ENCODE measurements at regions not wholly inside any gene's neighbourhood (a gene's known extent, or its start where the extent isn't known, plus 50 kb on each side); places are given as distances from the start of the nearest gene placed in this dataset.

GRCh38 chr10:59537501-59537900 is 172.1 kb downstream of the SLC16A9 start:
- intact Hi-C loops (cut with micrococcal nuclease), result no loop called here
- Mint-ChIP-seq H3K4me1 (ENCODE audit: low read depth) (no peaks in the 10 kb centered on the region), H3K4me3 (no peak overlapping the region), H3K27ac (no peak overlapping the region), H3K36me3 (ENCODE audit: low read depth) (no peaks in the 10 kb centered on the region), H3K9me3 (peaks cover 3% of the 10 kb centered on the region), H3K27me3 (ENCODE audit: low read depth) (no peaks in the 10 kb centered on the region)
- CTCF ChIA-PET, result no interaction called here
- no peak for DNase-seq

- peaks cover 3% of the 10 kb centered on the region for H3K9me3 Mint-ChIP-seq
- intact Hi-C loops (cut with micrococcal nuclease), result no loop called here
- no peak overlapping the region for H3K4me3 Mint-ChIP-seq
- no peak overlapping the region for H3K27ac Mint-ChIP-seq
- H3K4me1 Mint-ChIP-seq (ENCODE audit: low read depth), result no peaks in the 10 kb centered on the region
- DNase-seq, result no peak
- H3K36me3 Mint-ChIP-seq (ENCODE audit: low read depth), result no peaks in the 10 kb centered on the region
- H3K27me3 Mint-ChIP-seq (ENCODE audit: low read depth), result no peaks in the 10 kb centered on the region
- CTCF ChIA-PET, result no interaction called here
Observed at GRCh38 chr10:59536167-59537014, 173.3 kb downstream of the SLC16A9 start.

GRCh38 chr10:59524348-59524747 is 162.0 kb upstream of the FAM13C start:
- Mint-ChIP-seq H3K4me1 (ENCODE audit: low read depth) (no peaks in the 10 kb centered on the region), H3K27ac (no peak overlapping the region), H3K27me3 (ENCODE audit: low read depth) (peaks cover 2% of the 10 kb centered on the region), H3K4me3 (no peak overlapping the region), H3K9me3 (no peaks in the 10 kb centered on the region), H3K36me3 (ENCODE audit: low read depth) (no peaks in the 10 kb centered on the region)
- CTCF ChIA-PET, result no interaction called here
- intact Hi-C loops (cut with micrococcal nuclease), result no loop called here
- DNase-seq, result no peak

- no peaks in the 10 kb centered on the region for H3K4me1 Mint-ChIP-seq (ENCODE audit: low read depth)
- peaks cover 2% of the 10 kb centered on the region for H3K27me3 Mint-ChIP-seq (ENCODE audit: low read depth)
- no peaks in the 10 kb centered on the region for H3K36me3 Mint-ChIP-seq (ENCODE audit: low read depth)
- no peak overlapping the region for H3K27ac Mint-ChIP-seq
- no peaks in the 10 kb centered on the region for H3K9me3 Mint-ChIP-seq
- DNase-seq, result no peak
- intact Hi-C loops (cut with micrococcal nuclease), result no loop called here
- CTCF ChIA-PET, result no interaction called here
- H3K4me3 Mint-ChIP-seq, result no peak overlapping the region
Observed at GRCh38 chr10:59523851-59524250, 161.5 kb upstream of the FAM13C start.

GRCh38 chr10:59517996-59518395 is 155.6 kb upstream of the FAM13C start:
- CTCF ChIA-PET, result no interaction called here
- Mint-ChIP-seq H3K9me3 (no peaks in the 10 kb centered on the region), H3K36me3 (ENCODE audit: low read depth) (no peaks in the 10 kb centered on the region), H3K27ac (no peak overlapping the region), H3K4me3 (no peak overlapping the region), H3K27me3 (ENCODE audit: low read depth) (peaks cover 4% of the 10 kb centered on the region), H3K4me1 (ENCODE audit: low read depth) (no peaks in the 10 kb centered on the region)
- intact Hi-C loops (cut with micrococcal nuclease), result no loop called here
- no peak for DNase-seq

GRCh38 chr10:59517341-59517899 is 155.1 kb upstream of the FAM13C start:
- Mint-ChIP-seq H3K4me3 (no peak overlapping the region), H3K4me1 (ENCODE audit: low read depth) (no peaks in the 10 kb centered on the region), H3K36me3 (ENCODE audit: low read depth) (no peaks in the 10 kb centered on the region), H3K27ac (no peak overlapping the region), H3K27me3 (ENCODE audit: low read depth) (peaks cover 4% of the 10 kb centered on the region), H3K9me3 (no peaks in the 10 kb centered on the region)
- intact Hi-C loops (cut with micrococcal nuclease), result no loop called here
- CTCF ChIA-PET, result no interaction called here
- no peak for DNase-seq

- no peak overlapping the region for H3K27ac Mint-ChIP-seq
- no peaks in the 10 kb centered on the region for H3K36me3 Mint-ChIP-seq (ENCODE audit: low read depth)
- no peak overlapping the region for H3K4me3 Mint-ChIP-seq
- H3K4me1 Mint-ChIP-seq (ENCODE audit: low read depth), result no peaks in the 10 kb centered on the region
- no peaks in the 10 kb centered on the region for H3K9me3 Mint-ChIP-seq
- H3K27me3 Mint-ChIP-seq (ENCODE audit: low read depth), result peaks cover 2% of the 10 kb centered on the region
- CTCF ChIA-PET, result no interaction called here
- intact Hi-C loops (cut with micrococcal nuclease), result no loop called here
- DNase-seq, result no peak
Observed at GRCh38 chr10:59513558-59513957, 151.2 kb upstream of the FAM13C start.

GRCh38 chr10:59512951-59513350 is 150.6 kb upstream of the FAM13C start:
- CTCF ChIA-PET, result no interaction called here
- Mint-ChIP-seq H3K4me1 (ENCODE audit: low read depth) (no peaks in the 10 kb centered on the region), H3K27me3 (ENCODE audit: low read depth) (peaks cover 2% of the 10 kb centered on the region), H3K27ac (no peak overlapping the region), H3K36me3 (ENCODE audit: low read depth) (no peaks in the 10 kb centered on the region), H3K4me3 (no peak overlapping the region), H3K9me3 (no peaks in the 10 kb centered on the region)
- intact Hi-C loops (cut with micrococcal nuclease), result no loop called here
- DNase-seq, result no peak

GRCh38 chr10:59508956-59509355 is 146.6 kb upstream of the FAM13C start:
- no peaks in the 10 kb centered on the region for H3K4me1 Mint-ChIP-seq (ENCODE audit: low read depth)
- no peak overlapping the region for H3K4me3 Mint-ChIP-seq
- H3K36me3 Mint-ChIP-seq (ENCODE audit: low read depth), result no peaks in the 10 kb centered on the region
- H3K9me3 Mint-ChIP-seq, result no peaks in the 10 kb centered on the region
- CTCF ChIA-PET, result interaction anchor here (0.7 kb wide), 1 partner anchor 380 kb away, joined by 3 read pairs; no protein-coding TSS in a partner anchor
- no peak for DNase-seq
- no peak overlapping the region for H3K27ac Mint-ChIP-seq
- intact Hi-C loops (cut with micrococcal nuclease), result no loop called here
- no peaks in the 10 kb centered on the region for H3K27me3 Mint-ChIP-seq (ENCODE audit: low read depth)

GRCh38 chr10:59508296-59508695 is 145.9 kb upstream of the FAM13C start:
- no peak for DNase-seq
- CTCF ChIA-PET, result no interaction called here
- no peaks in the 10 kb centered on the region for H3K9me3 Mint-ChIP-seq

GRCh38 chr10:59505926-59506325 is 143.6 kb upstream of the FAM13C start:
- H3K9me3 Mint-ChIP-seq, result no peaks in the 10 kb centered on the region
- H3K36me3 Mint-ChIP-seq (ENCODE audit: low read depth), result no peaks in the 10 kb centered on the region
- no peak for DNase-seq
- no peak overlapping the region for H3K27ac Mint-ChIP-seq
- intact Hi-C loops (cut with micrococcal nuclease), result no loop called here
- H3K4me3 Mint-ChIP-seq, result no peak overlapping the region
- H3K27me3 Mint-ChIP-seq (ENCODE audit: low read depth), result no peaks in the 10 kb centered on the region
- CTCF ChIA-PET, result no interaction called here
- no peaks in the 10 kb centered on the region for H3K4me1 Mint-ChIP-seq (ENCODE audit: low read depth)

More at GRCh38 chr10:59508296-59508695, 145.9 kb upstream of the FAM13C start:
- Mint-ChIP-seq H3K27ac (no peak overlapping the region), H3K4me3 (no peak overlapping the region), H3K36me3 (ENCODE audit: low read depth) (no peaks in the 10 kb centered on the region), H3K27me3 (ENCODE audit: low read depth) (no peaks in the 10 kb centered on the region), H3K4me1 (ENCODE audit: low read depth) (no peaks in the 10 kb centered on the region)
- intact Hi-C loops (cut with micrococcal nuclease), result no loop called here

GRCh38 chr10:59499460-59499859 is 137.1 kb upstream of the FAM13C start:
- no peak for DNase-seq
- CTCF ChIA-PET, result interaction anchor here (0.7 kb wide), 1 partner anchor 666 kb away, joined by 3 read pairs; no protein-coding TSS in a partner anchor
- Mint-ChIP-seq H3K36me3 (ENCODE audit: low read depth) (peaks cover 3% of the 10 kb centered on the region), H3K27ac (no peak overlapping the region), H3K9me3 (peaks cover 21% of the 10 kb centered on the region), H3K27me3 (ENCODE audit: low read depth) (no peaks in the 10 kb centered on the region), H3K4me1 (ENCODE audit: low read depth) (no peaks in the 10 kb centered on the region), H3K4me3 (no peak overlapping the region)
- intact Hi-C loops (cut with micrococcal nuclease), result no loop called here

- no peaks in the 10 kb centered on the region for H3K4me1 Mint-ChIP-seq (ENCODE audit: low read depth)
- intact Hi-C loops (cut with micrococcal nuclease), result no loop called here
- no peak for DNase-seq
- H3K27ac Mint-ChIP-seq, result no peak overlapping the region
- H3K9me3 Mint-ChIP-seq, result peaks cover 24% of the 10 kb centered on the region
- H3K4me3 Mint-ChIP-seq, result no peak overlapping the region
- CTCF ChIA-PET, result no interaction called here
- H3K36me3 Mint-ChIP-seq (ENCODE audit: low read depth), result peaks cover 3% of the 10 kb centered on the region
- no peaks in the 10 kb centered on the region for H3K27me3 Mint-ChIP-seq (ENCODE audit: low read depth)
Observed at GRCh38 chr10:59493017-59493416, 130.7 kb upstream of the FAM13C start.
